IMR-90 (cell line): ENCODE measurements at regions not wholly inside any gene's neighbourhood (a gene's known extent, or its start where the extent isn't known, plus 50 kb on each side); places are given as distances from the start of the nearest gene placed in this dataset.
"Not testable (repeated sequence)": the region's sequence is repeated elsewhere in the genome, so short reads cannot be mapped to it uniquely, and the experiment has no call there.

ENCODE experiments used
- ATAC-seq: fragments of 200-7000 bp; cut with Tn5 transposase; 2 replicates; pipeline ENCODE4 v1.9.1; 2020; ENCODE audit warnings: low read depth, mild to moderate bottlenecking, moderate library complexity
- BruUV-seq: library from RNA; stranded (reverse); fragments of 400-500 nt; replicated peaks from 2 replicates; lab custom pipeline; 2021; lab: Mats Ljungman, UMichigan
- CTCF ChIA-PET: fragments of 300-600 bp; formaldehyde crosslinking; extraction: SDS; loops from one replicate; lab custom pipeline; 2021; ENCODE audit warnings: antibody characterized with exemption; lab: Yijun Ruan, JAX
- POLR2A ChIA-PET: fragments of 300-600 bp; sonication (Branson Sonifier 250); formaldehyde crosslinking; loops from one replicate; lab custom pipeline; 2022; ENCODE audit warnings: antibody characterized with exemption; ENCODE audit not compliant: unreplicated experiment; lab: Charles Lee
- DNase-seq: peaks from one replicate; pipeline ENCODE4 v3.0.0; 2013
- H2AFZ ChIP-seq: replicated peaks from 2 replicates; pipeline ENCODE3; 2013; ENCODE audit warnings: low read length, mild to moderate bottlenecking; ENCODE audit not compliant: poor library complexity
- H2AK5ac ChIP-seq: 2 replicates; pipeline ENCODE4 v1.6.1; 2013; ENCODE audit warnings: low read depth, low read length, inconsistent platforms
- H2AK9ac ChIP-seq: replicated peaks from 2 replicates; pipeline ENCODE3; 2013; ENCODE audit warnings: mild to moderate bottlenecking, low read depth, low read length, moderate library complexity; ENCODE audit not compliant: poor library complexity
- H2BK120ac ChIP-seq: 2 replicates; pipeline ENCODE4 v1.6.1; 2013; ENCODE audit warnings: low read depth, low read length, inconsistent platforms
- H2BK15ac ChIP-seq: 3 replicates; pipeline ENCODE4 v1.6.1; 2013; ENCODE audit warnings: low read depth, low read length, inconsistent platforms
- H2BK20ac ChIP-seq: 2 replicates; pipeline ENCODE4 v1.6.1; 2013; ENCODE audit warnings: low read depth, mild to moderate bottlenecking, inconsistent platforms, low read length, moderate library complexity
- H2BK5ac ChIP-seq: 2 replicates; pipeline ENCODE4 v1.6.1; 2013; ENCODE audit warnings: mild to moderate bottlenecking, low read depth, low read length, inconsistent platforms; ENCODE audit not compliant: poor library complexity, severe bottlenecking
- H3K14ac ChIP-seq: replicated peaks from 2 replicates; pipeline ENCODE4 v1.6.1; 2013; ENCODE audit warnings: low read depth, low read length, inconsistent platforms
- H3K18ac ChIP-seq: 2 replicates; pipeline ENCODE4 v1.6.1; 2013; ENCODE audit warnings: low read depth, low read length, control low read depth
- H3K23ac ChIP-seq: 2 replicates; pipeline ENCODE4 v1.6.1; 2013; ENCODE audit warnings: low read depth, low read length, inconsistent platforms
- H3K27ac ChIP-seq: 2 replicates; pipeline ENCODE4 v1.5.1; 2013; ENCODE audit warnings: mild to moderate bottlenecking, control low read depth, low read length; ENCODE audit not compliant: insufficient read depth
- H3K27me3 ChIP-seq: 2 replicates; pipeline ENCODE4 v1.6.1; 2013; ENCODE audit warnings: low read length; ENCODE audit not compliant: control insufficient read depth, insufficient read depth
- H3K36me3 ChIP-seq: 2 replicates; pipeline ENCODE4 v1.6.1; 2013; ENCODE audit warnings: low read length, mixed read lengths; ENCODE audit not compliant: control insufficient read depth, insufficient read depth
- H3K4ac ChIP-seq: 2 replicates; pipeline ENCODE4 v1.6.1; 2013; ENCODE audit warnings: low read depth, low read length, inconsistent platforms
- H3K4me1 ChIP-seq: 2 replicates; pipeline ENCODE4 v1.6.1; 2013; ENCODE audit warnings: low read length, mixed read lengths; ENCODE audit not compliant: control insufficient read depth, insufficient read depth
- H3K4me2 ChIP-seq: 2 replicates; pipeline ENCODE4 v1.6.1; 2013; ENCODE audit warnings: low read depth, mild to moderate bottlenecking, control low read depth, low read length, moderate library complexity
- H3K4me3 ChIP-seq: 2 replicates; pipeline ENCODE4 v1.5.1; 2013; ENCODE audit warnings: low read depth, mild to moderate bottlenecking, control low read depth, low read length, moderate library complexity; ENCODE audit not compliant: insufficient read depth
- H3K56ac ChIP-seq: 2 replicates; pipeline ENCODE4 v1.6.1; 2013; ENCODE audit warnings: low read length, inconsistent platforms; ENCODE audit not compliant: insufficient read depth; ENCODE audit errors: extremely low read depth
- H3K79me1 ChIP-seq, 2 experiments: 2 replicates each; pipeline ENCODE4 v1.6.1; 2013; ENCODE audit warnings: low read length in 2 of 2, inconsistent platforms in 1 of 2, low read depth in 1 of 2
- H3K9ac ChIP-seq: 2 replicates; pipeline ENCODE4 v1.6.1; 2013; ENCODE audit warnings: low read depth, low read length, control low read depth
- H3K9me1 ChIP-seq: 2 replicates; pipeline ENCODE4 v1.6.1; 2013; ENCODE audit warnings: low read length, inconsistent platforms; ENCODE audit not compliant: insufficient read depth
- H3K9me3 ChIP-seq: 2 replicates; pipeline ENCODE4 v1.6.1; 2013; ENCODE audit warnings: low read length; ENCODE audit not compliant: control insufficient read depth, insufficient read depth
- H4K20me1 ChIP-seq: 2 replicates; pipeline ENCODE4 v1.6.1; 2013; ENCODE audit warnings: low read length, inconsistent platforms; ENCODE audit not compliant: insufficient read depth
- H4K5ac ChIP-seq: 2 replicates; pipeline ENCODE4 v1.6.1; 2013; ENCODE audit warnings: mild to moderate bottlenecking, low read depth, low read length, control low read depth
- H4K8ac ChIP-seq, 2 experiments: 2 replicates each; pipeline ENCODE4 v1.6.1; 2013; ENCODE audit warnings: low read depth in 2 of 2, low read length in 2 of 2, control low read depth in 1 of 2, inconsistent platforms in 1 of 2
- H4K91ac ChIP-seq: 2 replicates; pipeline ENCODE4 v1.6.1; 2013; ENCODE audit warnings: low read depth, low read length, inconsistent platforms; ENCODE audit not compliant: insufficient read depth
- FOS ChIP-seq: fragments of 150-350 bp; IDR thresholded peaks from 2 replicates; pipeline ENCODE4 v1.6.1; 2016; ENCODE audit warnings: low read depth, low read length
- WGBS, 2 experiments: methylation state at CpG; one replicate each; pipeline versions ENCODE4 v1.1.5 to v1.1.7; 2013; ENCODE audit warnings: missing lambda C conversion rate in 2 of 2; ENCODE audit not compliant: insufficient read length in 1 of 2; ENCODE audit errors: extremely low coverage in 2 of 2; 5-methylcytosine and 5-hydroxymethylcytosine counted together
- dilution Hi-C: fragments of 300-500 bp; cut with HindIII; formaldehyde crosslinking; loops from one replicate; pipeline ENCODE4 v1.14.3; 2018; ENCODE audit warnings: low sequenced_read_pairs; ENCODE audit not compliant: unreplicated experiment
- in situ Hi-C: fragments of 300-500 bp; cut with MboI; formaldehyde crosslinking; loops from 3 replicates; pipeline ENCODE4 v1.14.3; 2019; ENCODE audit warnings: low sequenced_read_pairs, inconsistent platforms, mixed read lengths
- intact Hi-C: fragments of 100-400 bp; cut with micrococcal nuclease; formaldehyde crosslinking; loops from 2 replicates; pipeline ENCODE4 v1.10.0; 2022

DNA sequence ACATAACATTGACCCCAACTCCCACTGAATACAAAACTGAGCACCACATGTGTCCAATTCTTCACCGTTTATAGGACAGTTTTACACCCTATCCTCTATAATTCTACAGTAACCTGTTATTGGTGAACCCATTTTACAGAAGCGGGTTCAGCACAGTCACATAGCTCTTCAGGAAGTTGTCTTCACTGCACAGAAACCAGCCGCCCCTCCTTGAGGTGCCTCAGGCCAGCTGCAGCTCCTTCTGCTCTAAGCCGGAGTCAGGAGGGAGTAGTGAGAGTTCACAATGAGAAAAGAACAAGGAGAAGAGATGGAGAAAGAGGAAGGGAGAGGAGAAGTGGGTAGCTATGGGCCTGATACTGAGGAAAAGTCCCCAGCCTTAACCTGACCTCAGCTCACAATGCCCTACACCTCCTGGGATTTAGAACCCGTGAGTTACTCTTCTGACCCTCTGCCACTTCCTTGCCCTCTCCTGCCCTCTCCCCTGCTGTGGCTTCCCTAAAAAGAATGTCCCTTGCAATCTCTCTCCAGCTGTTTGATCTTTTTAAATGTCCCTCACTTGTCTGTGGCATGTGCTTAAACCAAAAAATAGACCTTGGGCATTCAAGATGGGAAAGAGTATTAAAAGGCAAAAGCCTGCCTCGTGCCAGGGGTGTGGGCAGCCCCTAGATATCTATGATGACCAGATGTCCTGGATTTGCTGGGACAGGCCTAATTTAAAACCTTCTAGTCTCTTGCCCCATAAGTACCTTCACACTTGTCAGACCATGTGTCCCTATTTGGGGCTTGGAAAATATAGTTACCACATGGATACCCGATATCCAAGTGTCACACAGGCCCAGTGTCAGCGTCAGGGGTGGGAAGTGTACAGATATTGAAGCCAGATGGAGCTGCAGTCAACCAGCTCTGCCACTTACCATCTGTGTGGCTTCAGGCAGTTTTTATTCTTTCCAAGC lies 71.3 kb upstream of the HES1 start:
- Histone ChIP-seq H3K4me3 (no peak overlapping the region), H4K5ac (no peak overlapping the region), H4K8ac (no peak overlapping the region), H3K27me3 (peaks cover 14% of the 10 kb centered on the region), H3K56ac (no peak overlapping the region), H3K9ac (no peak overlapping the region), H3K4me2 (no peak overlapping the region), H2BK20ac (no peak overlapping the region), H3K4ac (no peak overlapping the region), H3K4me1 (peaks cover 3% of the 10 kb centered on the region), H4K20me1 (no peaks in the 10 kb centered on the region), H3K79me1 (no peaks in the 10 kb centered on the region), H3K27ac (no peak overlapping the region), H3K14ac (no peak overlapping the region), H3K18ac (no peak overlapping the region), H2AFZ (no peak overlapping the region), H2BK120ac (no peak overlapping the region), H3K9me1 (no peaks in the 10 kb centered on the region), H2BK5ac (no peak overlapping the region), H3K23ac (no peak overlapping the region), H2BK15ac (no peak overlapping the region), H3K36me3 (no peaks in the 10 kb centered on the region), H4K91ac (no peak overlapping the region), H2AK5ac (no peak overlapping the region), H2AK9ac (no peak overlapping the region), H3K9me3 (peaks cover 3% of the 10 kb centered on the region; the same call in 1 of the 2 replicates)
- in situ Hi-C loops: no loop called here
- POLR2A ChIA-PET: no interaction called here
- 83% methylated on average over 1 of the region's 8 CpGs; no CpG with 5 or more reads in 1 of the 2 experiments for WGBS, 2 experiments
- intact Hi-C loops: no loop called here
- ATAC-seq (no peak), DNase-seq (no peak)
- BruUV-seq: no TSS peak
- dilution Hi-C loops: no loop called here
- CTCF ChIA-PET: interaction anchor here (0.6 kb wide), 1 partner anchor 116 kb away, joined by 3 read pairs; no protein-coding TSS in a partner anchor
- TF ChIP-seq FOS: no peak

DNA sequence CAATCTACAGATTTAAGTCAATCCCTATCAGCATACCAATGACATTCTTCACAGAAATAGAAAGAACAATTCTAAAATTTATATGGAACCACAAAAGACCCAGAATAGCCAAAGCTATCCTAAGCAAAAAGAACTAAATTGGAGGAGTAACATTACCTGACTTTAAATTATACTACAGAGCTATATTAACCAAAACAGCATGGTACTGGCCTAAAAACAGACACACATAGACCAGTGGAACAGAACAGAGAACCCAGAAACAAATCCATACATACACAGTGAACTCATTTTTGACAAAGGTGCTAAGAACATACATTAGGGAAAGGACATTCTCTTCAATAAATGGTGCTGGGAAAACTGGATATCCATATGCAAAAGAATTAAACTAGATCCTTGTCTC lies 68.6 kb upstream of the HES1 start:
- BruUV-seq, POLR2A ChIA-PET, H4K5ac ChIP-seq, H3K4ac ChIP-seq, CTCF ChIA-PET, H2BK120ac ChIP-seq, H2BK5ac ChIP-seq, H3K18ac ChIP-seq, H3K79me1 ChIP-seq, H3K56ac ChIP-seq, H3K9ac ChIP-seq, intact Hi-C loops, H3K9me1 ChIP-seq, in situ Hi-C loops, H3K4me3 ChIP-seq, H4K20me1 ChIP-seq, ATAC-seq, H2AFZ ChIP-seq, dilution Hi-C loops, H3K4me1 ChIP-seq, H3K27ac ChIP-seq, H3K4me2 ChIP-seq, H2BK20ac ChIP-seq, H3K23ac ChIP-seq, H2AK9ac ChIP-seq, H2AK5ac ChIP-seq, H4K8ac ChIP-seq, H2BK15ac ChIP-seq, H3K36me3 ChIP-seq, H3K14ac ChIP-seq, H4K91ac ChIP-seq, H3K9me3 ChIP-seq, DNase-seq: not testable (repeated sequence)
- H3K27me3 ChIP-seq: peaks cover 24% of the 10 kb centered on the region
